SK-N-SH treated with all-trans-retinoic acid at 6 μM for 48 hours (cell line): ENCODE measurements at regions not wholly inside any gene's neighbourhood (a gene's known extent, or its start where the extent isn't known, plus 50 kb on each side); places are given as distances from the start of the nearest gene placed in this dataset.

Source experiments
- ATAC-seq: fragments of 200-7000 bp; cut with Tn5 transposase; 3 replicates; pipeline ENCODE4 v1.9.1; 2020; ENCODE audit warnings: mild to moderate bottlenecking, moderate library complexity
- ARNTL ChIP-seq: fragments of 450-650 bp; formaldehyde crosslinking; IDR thresholded peaks from 2 replicates; pipeline ENCODE4 v1.5.0; 2020; ENCODE audit warnings: low read depth, mild to moderate bottlenecking, moderate library complexity, borderline replicate concordance
- BACH2 ChIP-seq: fragments of 250-450 bp; sonication (Bioruptor Pico); IDR thresholded peaks from 2 replicates; pipeline ENCODE4 v1.9.0; 2021; ENCODE audit warnings: mild to moderate bottlenecking, borderline replicate concordance
- CSDC2 ChIP-seq: fragments of 250-450 bp; sonication (Bioruptor Pico); IDR thresholded peaks from 2 replicates; pipeline ENCODE4 v1.5.0; 2020; ENCODE audit warnings: mild to moderate bottlenecking, moderate library complexity
- ESRRG ChIP-seq: fragments of 250-450 bp; sonication (Bioruptor Pico); IDR thresholded peaks from 2 replicates; pipeline ENCODE4 v1.6.1; 2021; ENCODE audit warnings: mild to moderate bottlenecking
- GLIS3 ChIP-seq: fragments of 250-450 bp; sonication (Bioruptor Pico); IDR thresholded peaks from 2 replicates; pipeline ENCODE4 v1.5.0; 2020; ENCODE audit warnings: mild to moderate bottlenecking, moderate library complexity
- ISL1 ChIP-seq: fragments of 250-450 bp; sonication (Bioruptor Pico); IDR thresholded peaks from 2 replicates; pipeline ENCODE4 v2.1.2; 2022; ENCODE audit warnings: mild to moderate bottlenecking, moderate library complexity
- OSR1 ChIP-seq: fragments of 250-450 bp; sonication (Bioruptor Pico); IDR thresholded peaks from 2 replicates; pipeline ENCODE4 v1.8.0; 2022; ENCODE audit warnings: moderate library complexity, mild to moderate bottlenecking, inconsistent platforms
- RARB ChIP-seq: fragments of 250-450 bp; sonication (Bioruptor Pico); IDR thresholded peaks from 2 replicates; pipeline ENCODE4 v1.8.0; 2021; ENCODE audit warnings: mild to moderate bottlenecking, moderate library complexity
- SNAI2 ChIP-seq: fragments of 250-450 bp; sonication (Bioruptor Pico); IDR thresholded peaks from 2 replicates; pipeline ENCODE4 v1.5.0; 2020; ENCODE audit warnings: mild to moderate bottlenecking, moderate library complexity
- TCF4 ChIP-seq: fragments of 250-450 bp; sonication (Bioruptor Pico); IDR thresholded peaks from 2 replicates; pipeline ENCODE4 v1.8.0; 2021; ENCODE audit warnings: mild to moderate bottlenecking, moderate library complexity, borderline replicate concordance
- ZC3H10 ChIP-seq: fragments of 250-450 bp; sonication (Bioruptor Pico); IDR thresholded peaks from 2 replicates; pipeline ENCODE4 v1.5.1; 2021; ENCODE audit warnings: mild to moderate bottlenecking, moderate library complexity
- ZFP3 ChIP-seq: fragments of 250-450 bp; sonication (Bioruptor Pico); IDR thresholded peaks from 2 replicates; pipeline ENCODE4 v1.5.0; 2020; ENCODE audit warnings: mild to moderate bottlenecking, moderate library complexity
- ZFP30 ChIP-seq: fragments of 450-650 bp; formaldehyde crosslinking; IDR thresholded peaks from 2 replicates; pipeline ENCODE4 v1.5.0; 2022; ENCODE audit warnings: mild to moderate bottlenecking, moderate library complexity
- ZNF565 ChIP-seq: fragments of 450-650 bp; formaldehyde crosslinking; conservative IDR thresholded peaks from 2 replicates; pipeline ENCODE4 v1.5.0; 2020; ENCODE audit warnings: low read depth, mild to moderate bottlenecking, moderate library complexity
- ZNF70 ChIP-seq: fragments of 450-650 bp; formaldehyde crosslinking; IDR thresholded peaks from 2 replicates; pipeline ENCODE4 v1.5.0; 2020; ENCODE audit warnings: mild to moderate bottlenecking, moderate library complexity
- ZNF8 ChIP-seq: fragments of 450-650 bp; formaldehyde crosslinking; IDR thresholded peaks from 2 replicates; pipeline ENCODE4 v1.5.0; 2020; ENCODE audit warnings: mild to moderate bottlenecking, moderate library complexity
- TF ChIP-seq, protein P1 (sequence below): fragments of 250-450 bp; sonication (Bioruptor Pico); IDR thresholded peaks from 2 replicates; pipeline ENCODE4 v1.8.0; 2020; ENCODE audit warnings: mild to moderate bottlenecking, moderate library complexity, borderline replicate concordance
- TF ChIP-seq, protein P2 (sequence below): fragments of 250-450 bp; sonication (Bioruptor Pico); IDR thresholded peaks from 2 replicates; pipeline ENCODE4 v1.5.0; 2020; ENCODE audit warnings: mild to moderate bottlenecking, moderate library complexity
- TF ChIP-seq, protein P3 (sequence below): fragments of 250-450 bp; sonication (Bioruptor Pico); IDR thresholded peaks from 2 replicates; pipeline ENCODE4 v1.8.0; 2021; ENCODE audit warnings: low read depth, mild to moderate bottlenecking, moderate library complexity, borderline replicate concordance
- TF ChIP-seq, protein P4 (sequence below): fragments of 250-450 bp; sonication (Bioruptor Pico); IDR thresholded peaks from 2 replicates; pipeline ENCODE4 v1.5.1; 2020; ENCODE audit warnings: low read depth, mild to moderate bottlenecking, moderate library complexity

DNA sequence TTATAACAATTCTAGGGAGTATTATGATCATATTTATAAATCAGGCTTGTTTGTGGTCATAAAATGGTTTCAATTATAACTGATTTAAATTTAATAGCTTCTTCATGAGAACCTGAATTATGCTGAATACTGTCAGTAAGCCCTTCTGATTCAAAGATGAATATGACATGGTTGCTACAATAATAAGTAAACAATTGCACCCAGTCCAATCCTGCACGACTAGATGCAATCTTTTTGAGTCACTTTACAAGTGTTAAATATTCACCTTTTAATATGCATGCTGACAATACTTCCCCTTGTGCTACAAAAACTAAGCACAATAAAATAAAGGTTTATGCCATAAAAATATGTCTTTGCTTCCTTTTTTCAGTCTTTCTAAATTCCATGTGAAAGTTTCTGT lies 325.2 kb downstream of the KCNJ3 start:
- no peak for ATAC-seq
- TF ChIP-seq, protein P1, sequence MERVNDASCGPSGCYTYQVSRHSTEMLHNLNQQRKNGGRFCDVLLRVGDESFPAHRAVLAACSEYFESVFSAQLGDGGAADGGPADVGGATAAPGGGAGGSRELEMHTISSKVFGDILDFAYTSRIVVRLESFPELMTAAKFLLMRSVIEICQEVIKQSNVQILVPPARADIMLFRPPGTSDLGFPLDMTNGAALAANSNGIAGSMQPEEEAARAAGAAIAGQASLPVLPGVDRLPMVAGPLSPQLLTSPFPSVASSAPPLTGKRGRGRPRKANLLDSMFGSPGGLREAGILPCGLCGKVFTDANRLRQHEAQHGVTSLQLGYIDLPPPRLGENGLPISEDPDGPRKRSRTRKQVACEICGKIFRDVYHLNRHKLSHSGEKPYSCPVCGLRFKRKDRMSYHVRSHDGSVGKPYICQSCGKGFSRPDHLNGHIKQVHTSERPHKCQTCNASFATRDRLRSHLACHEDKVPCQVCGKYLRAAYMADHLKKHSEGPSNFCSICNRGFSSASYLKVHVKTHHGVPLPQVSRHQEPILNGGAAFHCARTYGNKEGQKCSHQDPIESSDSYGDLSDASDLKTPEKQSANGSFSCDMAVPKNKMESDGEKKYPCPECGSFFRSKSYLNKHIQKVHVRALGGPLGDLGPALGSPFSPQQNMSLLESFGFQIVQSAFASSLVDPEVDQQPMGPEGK (CRISPR knock-in tag), result no peak
- TF ChIP-seq CSDC2 (CRISPR knock-in tag) (no peak), ZNF8 (CRISPR knock-in tag) (no peak), ZFP30 (no peak), SNAI2 (CRISPR knock-in tag) (no peak), ZC3H10 (CRISPR knock-in tag) (no peak), ZNF70 (no peak), ARNTL (no peak)
- TF ChIP-seq, protein P2, sequence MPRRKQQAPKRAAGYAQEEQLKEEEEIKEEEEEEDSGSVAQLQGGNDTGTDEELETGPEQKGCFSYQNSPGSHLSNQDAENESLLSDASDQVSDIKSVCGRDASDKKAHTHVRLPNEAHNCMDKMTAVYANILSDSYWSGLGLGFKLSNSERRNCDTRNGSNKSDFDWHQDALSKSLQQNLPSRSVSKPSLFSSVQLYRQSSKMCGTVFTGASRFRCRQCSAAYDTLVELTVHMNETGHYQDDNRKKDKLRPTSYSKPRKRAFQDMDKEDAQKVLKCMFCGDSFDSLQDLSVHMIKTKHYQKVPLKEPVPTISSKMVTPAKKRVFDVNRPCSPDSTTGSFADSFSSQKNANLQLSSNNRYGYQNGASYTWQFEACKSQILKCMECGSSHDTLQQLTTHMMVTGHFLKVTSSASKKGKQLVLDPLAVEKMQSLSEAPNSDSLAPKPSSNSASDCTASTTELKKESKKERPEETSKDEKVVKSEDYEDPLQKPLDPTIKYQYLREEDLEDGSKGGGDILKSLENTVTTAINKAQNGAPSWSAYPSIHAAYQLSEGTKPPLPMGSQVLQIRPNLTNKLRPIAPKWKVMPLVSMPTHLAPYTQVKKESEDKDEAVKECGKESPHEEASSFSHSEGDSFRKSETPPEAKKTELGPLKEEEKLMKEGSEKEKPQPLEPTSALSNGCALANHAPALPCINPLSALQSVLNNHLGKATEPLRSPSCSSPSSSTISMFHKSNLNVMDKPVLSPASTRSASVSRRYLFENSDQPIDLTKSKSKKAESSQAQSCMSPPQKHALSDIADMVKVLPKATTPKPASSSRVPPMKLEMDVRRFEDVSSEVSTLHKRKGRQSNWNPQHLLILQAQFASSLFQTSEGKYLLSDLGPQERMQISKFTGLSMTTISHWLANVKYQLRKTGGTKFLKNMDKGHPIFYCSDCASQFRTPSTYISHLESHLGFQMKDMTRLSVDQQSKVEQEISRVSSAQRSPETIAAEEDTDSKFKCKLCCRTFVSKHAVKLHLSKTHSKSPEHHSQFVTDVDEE (CRISPR knock-in tag), result no peak

DNA sequence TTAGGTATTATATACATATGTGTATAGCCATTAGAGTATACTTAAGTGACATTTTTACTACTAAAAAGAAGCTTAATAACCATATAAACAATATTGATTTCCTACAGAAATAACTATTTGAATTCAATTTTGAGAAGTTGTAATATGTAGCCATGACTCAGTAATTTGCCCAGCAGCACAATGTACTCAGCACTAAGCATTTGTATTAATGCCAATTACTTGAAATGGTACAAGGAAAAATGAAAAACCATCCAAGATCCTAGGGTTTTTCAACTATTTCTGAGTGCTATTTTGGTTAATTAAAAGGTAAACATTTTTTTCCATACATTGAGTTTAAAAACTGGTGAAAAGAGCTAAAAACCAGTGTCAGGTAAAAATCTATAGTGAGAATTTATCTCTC lies 324.0 kb downstream of the KCNJ3 start:
- no peak for ATAC-seq
- TF ChIP-seq, protein P2 (CRISPR knock-in tag), result no peak
- TF ChIP-seq ZNF70, result no peak
- TF ChIP-seq, protein P3, sequence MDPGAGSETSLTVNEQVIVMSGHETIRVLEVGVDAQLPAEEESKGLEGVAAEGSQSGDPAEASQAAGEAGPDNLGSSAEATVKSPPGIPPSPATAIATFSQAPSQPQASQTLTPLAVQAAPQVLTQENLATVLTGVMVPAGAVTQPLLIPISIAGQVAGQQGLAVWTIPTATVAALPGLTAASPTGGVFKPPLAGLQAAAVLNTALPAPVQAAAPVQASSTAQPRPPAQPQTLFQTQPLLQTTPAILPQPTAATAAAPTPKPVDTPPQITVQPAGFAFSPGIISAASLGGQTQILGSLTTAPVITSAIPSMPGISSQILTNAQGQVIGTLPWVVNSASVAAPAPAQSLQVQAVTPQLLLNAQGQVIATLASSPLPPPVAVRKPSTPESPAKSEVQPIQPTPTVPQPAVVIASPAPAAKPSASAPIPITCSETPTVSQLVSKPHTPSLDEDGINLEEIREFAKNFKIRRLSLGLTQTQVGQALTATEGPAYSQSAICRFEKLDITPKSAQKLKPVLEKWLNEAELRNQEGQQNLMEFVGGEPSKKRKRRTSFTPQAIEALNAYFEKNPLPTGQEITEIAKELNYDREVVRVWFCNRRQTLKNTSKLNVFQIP, result no peak
- TF ChIP-seq ZFP3, result no peak
- TF ChIP-seq, protein P4, sequence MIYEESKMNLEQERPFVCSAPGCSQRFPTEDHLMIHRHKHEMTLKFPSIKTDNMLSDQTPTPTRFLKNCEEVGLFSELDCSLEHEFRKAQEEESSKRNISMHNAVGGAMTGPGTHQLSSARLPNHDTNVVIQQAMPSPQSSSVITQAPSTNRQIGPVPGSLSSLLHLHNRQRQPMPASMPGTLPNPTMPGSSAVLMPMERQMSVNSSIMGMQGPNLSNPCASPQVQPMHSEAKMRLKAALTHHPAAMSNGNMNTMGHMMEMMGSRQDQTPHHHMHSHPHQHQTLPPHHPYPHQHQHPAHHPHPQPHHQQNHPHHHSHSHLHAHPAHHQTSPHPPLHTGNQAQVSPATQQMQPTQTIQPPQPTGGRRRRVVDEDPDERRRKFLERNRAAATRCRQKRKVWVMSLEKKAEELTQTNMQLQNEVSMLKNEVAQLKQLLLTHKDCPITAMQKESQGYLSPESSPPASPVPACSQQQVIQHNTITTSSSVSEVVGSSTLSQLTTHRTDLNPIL, result no peak
- TF ChIP-seq ZNF8 (CRISPR knock-in tag), result no peak
- TF ChIP-seq, protein P1 (CRISPR knock-in tag), result no peak
- no peak for TF ChIP-seq BACH2
- no peak for TF ChIP-seq ESRRG (CRISPR knock-in tag)
- no peak for TF ChIP-seq ISL1 (CRISPR knock-in tag)
- TF ChIP-seq ZFP30, result no peak
- no peak for TF ChIP-seq ZNF565 (CRISPR knock-in tag)
- TF ChIP-seq SNAI2 (CRISPR knock-in tag), result no peak
- no peak for TF ChIP-seq GLIS3 (CRISPR knock-in tag)
- no peak for TF ChIP-seq ZC3H10 (CRISPR knock-in tag)
- no peak for TF ChIP-seq RARB

- no peak for ATAC-seq
- TF ChIP-seq TCF4 (CRISPR knock-in tag), result no peak
- TF ChIP-seq ZNF8 (CRISPR knock-in tag), result no peak
- TF ChIP-seq, protein P1 (CRISPR knock-in tag), result no peak
- TF ChIP-seq OSR1 (CRISPR knock-in tag), result no peak
Measured at GRCh38 chr2:155021618-155022017, 323.1 kb downstream of the KCNJ3 start.
